K562 (cell line): ENCODE measurements at regions not wholly inside any gene's neighbourhood (a gene's known extent, or its start where the extent isn't known, plus 50 kb on each side); places are given as distances from the start of the nearest gene placed in this dataset.

ENCODE experiments used
- CHD2 ChIP-seq: IDR thresholded peaks from 2 replicates; pipeline ENCODE4 v1.6.1; 2011; ENCODE audit warnings: low read depth, low read length
- COPS2 ChIP-seq: fragments of 450-650 bp; conservative IDR thresholded peaks from 2 replicates; pipeline ENCODE4 v1.6.1; 2016; ENCODE audit warnings: mild to moderate bottlenecking, moderate library complexity

- TF ChIP-seq CHD2 (no peak), COPS2 (no peak)
Measured at GRCh38 chr3:124276539-124277143, 284.7 kb upstream of the ROPN1 start.
